HFFc6 (cell line): ENCODE measurements at regions not wholly inside any gene's neighbourhood (a gene's known extent, or its start where the extent isn't known, plus 50 kb on each side); places are given as distances from the start of the nearest gene placed in this dataset.

Source experiments
- DNase-seq: peaks from one replicate; pipeline ENCODE4 v3.0.0-alpha.2; 2018
- H3K27ac Mint-ChIP-seq: 2 replicates; pipeline ENCODE4 v1.8.0; 2020; ENCODE audit warnings: mild to moderate bottlenecking, mixed read lengths
- H3K27me3 Mint-ChIP-seq: 2 replicates; pipeline ENCODE4 v1.8.0; 2021; ENCODE audit warnings: mild to moderate bottlenecking, moderate library complexity, mixed read lengths; ENCODE audit not compliant: insufficient read depth
- H3K36me3 Mint-ChIP-seq: 2 replicates; pipeline ENCODE4 v1.8.0; 2021; ENCODE audit warnings: low read depth, mixed read lengths
- H3K4me1 Mint-ChIP-seq: 2 replicates; pipeline ENCODE4 v1.8.0; 2020; ENCODE audit warnings: low read depth, mixed read lengths
- H3K4me3 Mint-ChIP-seq: 2 replicates; pipeline ENCODE4 v1.8.0; 2020; ENCODE audit warnings: mild to moderate bottlenecking, moderate library complexity, mixed read lengths
- H3K9me3 Mint-ChIP-seq: 2 replicates; pipeline ENCODE4 v1.8.0; 2020; ENCODE audit warnings: mild to moderate bottlenecking, mixed read lengths
- TF ChIP-seq, protein P1 (sequence below): fragments of 200-600 bp; sonication (generic); IDR thresholded peaks from 2 replicates; pipeline ENCODE4 v1.5.0; 2021; ENCODE audit warnings: antibody characterized with exemption, mild to moderate bottlenecking

DNA sequence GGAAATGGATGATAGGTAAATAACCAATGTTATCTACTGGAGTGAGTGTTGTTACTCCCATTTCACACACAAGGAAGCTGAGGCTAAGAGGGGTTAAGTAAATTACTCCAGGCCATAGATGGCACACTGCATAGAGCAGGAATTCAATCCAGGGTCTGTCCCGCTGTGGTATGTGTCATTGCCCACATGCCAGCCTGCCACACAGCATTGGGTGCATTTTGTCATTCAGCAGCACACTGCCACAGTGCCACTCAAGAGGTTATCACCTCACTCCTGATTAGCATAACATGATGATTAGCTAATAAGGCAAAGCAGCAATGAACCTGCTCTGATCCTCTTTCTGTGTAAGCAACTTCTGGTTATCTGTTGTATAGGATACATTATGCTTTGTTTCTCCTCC, 157.4 kb upstream of the CTNNB1 start:
- Mint-ChIP-seq H3K4me3 (no peak overlapping the region), H3K27me3 (no peaks in the 10 kb centered on the region; the same call in none of the 2 replicates), H3K4me1 (no peaks in the 10 kb centered on the region), H3K9me3 (peaks cover 27% of the 10 kb centered on the region), H3K27ac (no peak overlapping the region), H3K36me3 (no peaks in the 10 kb centered on the region)
- TF ChIP-seq, protein P1, sequence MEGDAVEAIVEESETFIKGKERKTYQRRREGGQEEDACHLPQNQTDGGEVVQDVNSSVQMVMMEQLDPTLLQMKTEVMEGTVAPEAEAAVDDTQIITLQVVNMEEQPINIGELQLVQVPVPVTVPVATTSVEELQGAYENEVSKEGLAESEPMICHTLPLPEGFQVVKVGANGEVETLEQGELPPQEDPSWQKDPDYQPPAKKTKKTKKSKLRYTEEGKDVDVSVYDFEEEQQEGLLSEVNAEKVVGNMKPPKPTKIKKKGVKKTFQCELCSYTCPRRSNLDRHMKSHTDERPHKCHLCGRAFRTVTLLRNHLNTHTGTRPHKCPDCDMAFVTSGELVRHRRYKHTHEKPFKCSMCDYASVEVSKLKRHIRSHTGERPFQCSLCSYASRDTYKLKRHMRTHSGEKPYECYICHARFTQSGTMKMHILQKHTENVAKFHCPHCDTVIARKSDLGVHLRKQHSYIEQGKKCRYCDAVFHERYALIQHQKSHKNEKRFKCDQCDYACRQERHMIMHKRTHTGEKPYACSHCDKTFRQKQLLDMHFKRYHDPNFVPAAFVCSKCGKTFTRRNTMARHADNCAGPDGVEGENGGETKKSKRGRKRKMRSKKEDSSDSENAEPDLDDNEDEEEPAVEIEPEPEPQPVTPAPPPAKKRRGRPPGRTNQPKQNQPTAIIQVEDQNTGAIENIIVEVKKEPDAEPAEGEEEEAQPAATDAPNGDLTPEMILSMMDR, result no peak
- no peak for DNase-seq

GRCh38 chr3:41044523-41044922, 154.8 kb upstream of the CTNNB1 start:
- no peak for DNase-seq
- Mint-ChIP-seq H3K9me3 (peaks cover 36% of the 10 kb centered on the region), H3K4me3 (no peak overlapping the region), H3K4me1 (no peaks in the 10 kb centered on the region), H3K36me3 (no peaks in the 10 kb centered on the region), H3K27ac (no peak overlapping the region), H3K27me3 (no peaks in the 10 kb centered on the region; the same call in none of the 2 replicates)
- TF ChIP-seq, protein P1, result no peak

GRCh38 chr3:41045491-41045890, 153.8 kb upstream of the CTNNB1 start:
- TF ChIP-seq, protein P1, result no peak
- H3K4me1 Mint-ChIP-seq, result no peaks in the 10 kb centered on the region
- H3K9me3 Mint-ChIP-seq, result peaks cover 40% of the 10 kb centered on the region
- no peaks in the 10 kb centered on the region for H3K36me3 Mint-ChIP-seq
- no peak for DNase-seq
- no peaks in the 10 kb centered on the region; the same call in none of the 2 replicates for H3K27me3 Mint-ChIP-seq
- H3K27ac Mint-ChIP-seq, result no peak overlapping the region
- H3K4me3 Mint-ChIP-seq, result no peak overlapping the region

DNA sequence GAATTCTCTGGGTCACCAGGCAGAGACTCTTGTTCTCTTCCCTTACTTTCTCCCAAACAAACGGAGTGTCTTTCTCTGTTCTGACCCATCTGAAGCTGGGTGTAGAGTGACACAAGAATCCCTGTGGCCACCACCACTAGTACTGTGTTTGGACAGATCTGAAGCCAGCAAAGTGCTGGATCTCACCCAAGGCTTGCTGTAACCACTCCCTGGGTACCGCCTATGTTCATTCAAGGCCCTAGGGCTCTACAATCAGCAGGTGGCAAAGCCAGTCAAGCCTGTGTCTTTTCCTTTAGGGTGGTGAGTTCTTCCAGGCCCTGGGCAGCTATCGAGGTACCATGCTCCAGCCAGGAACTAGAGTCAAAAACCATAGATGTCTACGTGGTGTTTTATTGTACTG, 149.2 kb upstream of the CTNNB1 start:
- no peak overlapping the region for H3K4me3 Mint-ChIP-seq
- H3K4me1 Mint-ChIP-seq, result no peaks in the 10 kb centered on the region
- no peaks in the 10 kb centered on the region; the same call in 1 of the 2 replicates for H3K27me3 Mint-ChIP-seq
- TF ChIP-seq, protein P1, result no peak
- no peak overlapping the region for H3K27ac Mint-ChIP-seq
- DNase-seq, result no peak
- no peaks in the 10 kb centered on the region for H3K36me3 Mint-ChIP-seq
- peaks cover 61% of the 10 kb centered on the region for H3K9me3 Mint-ChIP-seq

DNA sequence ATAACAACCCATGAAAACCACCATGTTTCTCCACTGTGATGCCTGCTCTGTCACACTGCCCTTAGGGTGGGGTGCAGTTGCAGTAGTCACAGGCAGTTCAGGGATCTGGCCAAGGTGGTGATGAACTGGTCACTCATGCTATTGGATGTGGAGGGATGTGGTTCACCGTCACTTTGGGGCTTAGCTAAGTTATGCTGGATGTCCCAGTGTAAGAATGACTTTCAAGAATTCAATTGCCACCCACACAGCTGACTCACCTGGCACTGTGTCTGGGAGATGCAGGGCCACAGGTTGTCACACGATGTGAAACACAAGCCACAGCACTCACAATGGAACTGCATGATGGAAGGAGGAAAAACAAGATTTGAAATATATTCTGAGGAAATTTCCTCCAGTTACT, 146.1 kb upstream of the CTNNB1 start:
- TF ChIP-seq, protein P1, result no peak
- Mint-ChIP-seq H3K27me3 (peaks cover 2% of the 10 kb centered on the region), H3K4me3 (no peak overlapping the region), H3K4me1 (no peaks in the 10 kb centered on the region), H3K36me3 (no peaks in the 10 kb centered on the region), H3K27ac (no peak overlapping the region), H3K9me3 (peaks cover 49% of the 10 kb centered on the region)
- no peak for DNase-seq

DNA sequence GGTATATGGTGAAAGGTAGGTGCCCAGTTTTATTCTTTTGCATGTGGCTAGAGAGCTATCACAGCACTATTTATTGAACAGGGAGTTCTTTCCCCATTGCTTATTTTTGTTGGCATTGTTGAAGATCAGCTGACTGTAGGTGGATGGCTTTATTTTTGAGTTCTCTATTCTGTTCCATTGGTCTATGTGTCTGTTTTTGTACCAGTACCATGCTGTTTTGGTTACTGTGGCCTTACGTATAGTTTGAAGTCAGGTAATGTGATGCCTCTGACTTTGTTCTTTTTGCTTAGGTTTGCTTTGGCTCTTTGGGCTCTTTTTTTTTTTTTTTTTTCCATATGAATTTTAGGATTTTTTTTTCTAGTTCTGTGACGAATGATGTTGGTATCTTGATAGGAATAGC, 139.2 kb upstream of the CTNNB1 start:
- Mint-ChIP-seq H3K27me3 (peaks cover 2% of the 10 kb centered on the region; the same call in 1 of the 2 replicates), H3K36me3 (no peaks in the 10 kb centered on the region), H3K27ac (no peak overlapping the region), H3K4me1 (no peaks in the 10 kb centered on the region), H3K4me3 (no peak overlapping the region), H3K9me3 (peaks cover 21% of the 10 kb centered on the region)
- DNase-seq, result no peak
- TF ChIP-seq, protein P1, result no peak
